ENCODE measurements at regions not wholly inside any gene's neighbourhood (a gene's known extent, or its start where the extent isn't known, plus 50 kb on each side); places are given as distances from the start of the nearest gene placed in this dataset.

DNA sequence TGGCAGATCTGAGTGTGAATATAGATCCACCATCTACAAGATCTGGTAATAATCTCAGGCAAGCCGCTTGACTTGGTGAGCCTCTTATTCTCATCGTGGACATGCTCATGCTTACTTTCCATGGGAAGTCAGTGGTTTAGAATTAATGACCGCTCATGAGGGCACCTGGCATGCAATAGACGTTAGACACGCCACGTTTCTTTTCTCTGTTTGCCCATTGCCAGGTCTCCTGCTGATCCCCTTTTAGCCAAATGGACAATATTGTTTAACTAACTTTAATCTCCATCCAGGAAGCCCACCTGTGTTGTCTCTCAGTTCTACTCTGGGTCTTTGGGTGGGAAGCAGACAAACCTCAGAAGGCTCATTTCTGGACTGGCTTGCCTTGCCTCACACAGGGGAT lies 439.1 kb downstream of the ETS1 start:
- TF ChIP-seq, protein P1, sequence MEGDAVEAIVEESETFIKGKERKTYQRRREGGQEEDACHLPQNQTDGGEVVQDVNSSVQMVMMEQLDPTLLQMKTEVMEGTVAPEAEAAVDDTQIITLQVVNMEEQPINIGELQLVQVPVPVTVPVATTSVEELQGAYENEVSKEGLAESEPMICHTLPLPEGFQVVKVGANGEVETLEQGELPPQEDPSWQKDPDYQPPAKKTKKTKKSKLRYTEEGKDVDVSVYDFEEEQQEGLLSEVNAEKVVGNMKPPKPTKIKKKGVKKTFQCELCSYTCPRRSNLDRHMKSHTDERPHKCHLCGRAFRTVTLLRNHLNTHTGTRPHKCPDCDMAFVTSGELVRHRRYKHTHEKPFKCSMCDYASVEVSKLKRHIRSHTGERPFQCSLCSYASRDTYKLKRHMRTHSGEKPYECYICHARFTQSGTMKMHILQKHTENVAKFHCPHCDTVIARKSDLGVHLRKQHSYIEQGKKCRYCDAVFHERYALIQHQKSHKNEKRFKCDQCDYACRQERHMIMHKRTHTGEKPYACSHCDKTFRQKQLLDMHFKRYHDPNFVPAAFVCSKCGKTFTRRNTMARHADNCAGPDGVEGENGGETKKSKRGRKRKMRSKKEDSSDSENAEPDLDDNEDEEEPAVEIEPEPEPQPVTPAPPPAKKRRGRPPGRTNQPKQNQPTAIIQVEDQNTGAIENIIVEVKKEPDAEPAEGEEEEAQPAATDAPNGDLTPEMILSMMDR (IDR thresholded peaks at IDR 0.05; ENCODE audit: poor library complexity, severe bottlenecking), result no peak
- TF ChIP-seq EZH2 (IDR thresholded peaks at IDR 0.05; ENCODE audit: borderline replicate concordance, insufficient read depth, low read length, poor library complexity, severe bottlenecking), result no peak
- no peak for TF ChIP-seq REST (IDR thresholded peaks at IDR 0.05; ENCODE audit: borderline replicate concordance)
